HG02610 (cell line): ENCODE measurements at regions not wholly inside any gene's neighbourhood (a gene's known extent, or its start where the extent isn't known, plus 50 kb on each side); places are given as distances from the start of the nearest gene placed in this dataset.
"Not testable (repeated sequence)": the region's sequence is repeated elsewhere in the genome, so short reads cannot be mapped to it uniquely, and the experiment has no call there.

Source experiments
- ATAC-seq: cut with Tn5 transposase; IDR thresholded peaks from one replicate; pipeline ENCODE4 v1.9.1; 2021; ENCODE audit warnings: mild to moderate bottlenecking, moderate library complexity; ENCODE audit not compliant: unreplicated experiment

DNA sequence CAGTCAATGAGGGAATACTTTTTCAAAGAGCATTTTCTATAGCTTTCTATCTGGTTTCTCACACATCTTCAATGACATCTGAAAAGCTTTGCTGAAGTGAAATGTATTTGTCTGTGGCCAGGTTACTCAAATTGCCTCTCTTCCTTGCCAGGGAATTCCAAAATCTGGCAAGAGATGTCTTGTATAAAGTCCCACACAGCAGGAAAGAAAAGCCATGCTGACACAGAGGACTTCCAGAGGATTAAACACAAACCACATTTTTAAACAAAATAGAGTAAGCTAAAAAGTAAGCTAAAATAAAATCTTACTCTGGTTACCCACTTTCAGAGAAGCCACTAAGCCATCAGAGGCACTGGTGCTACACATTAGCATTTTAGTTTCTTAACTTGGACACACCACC, 93.1 kb upstream of the BCAR3 start:
- ATAC-seq: no peak

DNA sequence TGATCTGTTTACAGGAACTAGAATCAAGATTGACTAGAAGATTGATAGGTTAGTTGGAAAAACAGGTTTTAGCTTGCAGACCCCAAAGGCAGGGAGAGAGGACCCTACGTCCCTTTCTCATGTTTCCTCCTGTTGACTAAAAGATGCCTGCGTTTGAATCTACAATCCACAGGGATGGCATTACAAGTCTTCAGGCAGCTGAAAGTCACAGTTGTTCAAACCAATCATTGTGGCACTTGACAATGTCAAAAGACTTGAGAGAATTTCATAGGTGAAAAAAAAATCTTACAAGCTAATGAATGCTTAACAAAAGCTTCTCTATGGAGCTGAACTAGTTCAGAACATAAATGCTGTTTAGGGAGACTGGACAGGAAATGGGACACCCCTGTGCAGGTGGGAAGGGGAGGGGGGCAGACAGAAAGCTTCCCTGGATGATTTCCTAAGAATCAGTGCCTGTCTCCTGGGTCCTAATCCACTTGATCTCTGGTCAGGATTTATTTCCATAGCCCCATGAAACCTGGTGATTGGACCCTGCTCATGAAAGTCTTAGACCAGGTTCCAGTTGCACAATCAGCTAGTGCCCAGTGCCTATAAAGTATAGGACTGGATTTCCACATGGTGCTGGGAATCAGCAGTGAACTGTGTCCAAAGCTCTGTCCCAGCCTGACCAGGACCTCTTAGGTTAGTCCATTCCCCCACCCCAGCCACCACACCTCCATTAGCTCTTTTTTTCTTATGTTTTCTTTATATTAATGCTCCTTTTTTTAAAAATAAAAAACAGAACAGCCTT, 91.6 kb upstream of the BCAR3 start:
- no peak for ATAC-seq

DNA sequence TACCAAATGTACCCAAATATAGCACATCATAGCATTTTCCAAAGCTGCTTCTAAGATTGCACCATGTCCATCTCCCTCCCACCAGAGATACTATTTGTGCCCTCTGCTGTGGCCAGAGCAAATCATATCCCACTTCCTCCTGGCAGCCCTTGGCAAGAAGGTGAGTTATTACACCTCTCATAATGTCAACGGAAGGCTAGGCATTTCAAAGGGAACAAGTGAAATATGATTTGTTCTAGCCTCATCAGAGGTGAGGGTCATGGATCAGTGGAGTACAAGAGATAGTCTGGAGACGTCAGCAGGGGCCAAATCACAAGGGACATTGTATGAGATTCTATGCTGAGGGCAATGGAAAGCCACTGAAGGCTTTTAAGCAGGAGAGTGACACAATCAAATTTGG, 90.2 kb upstream of the BCAR3 start:
- no peak for ATAC-seq

DNA sequence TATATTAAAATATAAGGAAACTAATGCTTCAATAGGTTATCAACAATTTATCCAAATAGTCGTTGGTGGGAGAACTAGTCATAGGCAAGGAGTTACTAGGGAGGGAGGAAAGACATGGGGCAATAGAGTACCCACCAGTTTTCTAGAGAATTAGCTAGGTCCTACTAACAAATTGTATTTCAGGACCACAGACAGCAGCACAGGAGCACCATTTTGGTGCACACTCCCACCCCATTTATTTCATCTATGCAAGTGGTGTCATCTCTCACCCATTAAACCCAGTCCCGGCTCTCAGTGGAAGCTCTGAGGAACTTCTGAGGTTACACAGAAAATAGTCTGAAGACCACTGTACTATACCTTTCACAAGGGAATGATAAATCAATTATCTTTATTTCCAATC, 89.0 kb upstream of the BCAR3 start:
- no peak for ATAC-seq

DNA sequence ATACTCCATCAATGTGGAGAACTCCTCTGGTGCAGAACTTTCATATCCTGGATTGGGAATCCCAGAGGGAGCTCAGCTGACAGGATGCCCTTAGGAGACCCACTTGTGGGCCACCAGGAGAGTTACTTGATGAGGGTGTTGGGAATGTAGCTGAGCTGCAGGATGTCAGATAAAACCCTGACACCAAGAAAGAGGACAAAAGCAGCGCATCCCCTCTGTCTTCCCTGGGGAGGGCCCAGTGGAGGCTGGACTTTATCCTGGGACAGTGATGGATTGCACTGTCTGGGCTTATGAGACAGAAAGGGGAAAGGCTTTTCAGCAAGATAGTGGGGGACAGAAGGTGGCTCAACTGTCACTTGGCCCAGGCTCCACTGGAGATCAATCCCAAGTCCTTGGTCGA, 88.1 kb upstream of the BCAR3 start:
- ATAC-seq: no peak

DNA sequence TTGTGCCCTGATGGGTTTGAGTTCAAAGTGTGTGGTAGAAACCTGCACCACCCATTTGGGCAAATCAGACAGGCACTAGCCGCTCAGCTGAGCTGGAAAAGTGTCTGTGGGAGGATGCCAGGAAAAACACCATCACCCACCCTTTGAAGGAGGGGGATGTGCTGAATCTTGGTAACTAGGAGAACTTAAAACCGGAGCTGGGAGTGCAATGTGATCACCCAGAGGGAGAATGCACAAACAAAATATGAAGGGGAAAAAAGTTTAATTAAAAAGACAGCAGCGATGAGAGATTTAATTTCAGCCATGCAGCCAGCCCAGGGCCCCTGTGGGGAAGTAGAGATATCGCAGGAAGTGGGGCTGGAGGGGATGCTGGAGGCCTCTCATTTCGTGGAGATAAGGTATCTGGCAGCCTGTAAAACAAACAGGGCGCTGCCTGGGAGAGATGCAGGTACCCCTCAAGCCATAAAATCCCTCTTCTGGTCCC, 86.8 kb upstream of the BCAR3 start:
- ATAC-seq: no peak

DNA sequence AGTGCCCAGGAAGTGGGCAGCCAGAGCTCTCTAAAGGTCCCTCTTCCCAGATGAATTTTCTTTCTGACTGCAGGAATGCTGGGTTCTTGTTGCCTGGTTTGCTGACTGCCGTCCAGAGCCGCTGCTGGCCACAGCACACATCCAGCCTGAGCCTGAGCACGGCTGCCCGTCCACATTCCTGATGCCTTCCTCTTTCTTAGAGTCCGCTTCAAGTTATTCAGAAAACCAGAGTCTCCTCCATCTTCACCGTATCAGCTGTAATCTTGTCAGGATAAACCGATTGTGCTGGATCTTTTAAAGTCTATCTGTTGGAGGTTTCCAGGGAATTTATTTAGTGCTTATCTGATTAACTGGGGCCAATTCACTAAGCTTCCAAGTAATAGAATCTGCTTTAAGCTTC, 84.8 kb upstream of the BCAR3 start:
- no peak for ATAC-seq

DNA sequence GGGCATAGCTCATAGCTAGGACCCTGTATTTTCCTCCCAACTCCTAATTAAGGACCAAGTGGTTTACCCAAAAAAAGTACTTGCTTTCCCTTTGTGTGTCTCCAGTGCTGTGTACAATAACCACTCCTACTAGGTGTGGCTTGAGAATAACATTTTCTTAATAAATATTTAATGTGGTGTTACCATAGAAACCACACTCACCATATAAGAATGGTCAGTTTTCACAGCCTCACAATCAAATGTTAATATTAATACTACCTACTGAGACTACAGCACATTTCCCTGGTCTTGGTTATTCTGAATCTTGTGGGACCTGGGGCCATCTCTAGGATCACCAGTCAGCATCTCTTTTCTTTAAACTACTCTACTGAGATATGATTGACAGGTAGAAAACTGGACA, 83.5 kb upstream of the BCAR3 start:
- no peak for ATAC-seq

DNA sequence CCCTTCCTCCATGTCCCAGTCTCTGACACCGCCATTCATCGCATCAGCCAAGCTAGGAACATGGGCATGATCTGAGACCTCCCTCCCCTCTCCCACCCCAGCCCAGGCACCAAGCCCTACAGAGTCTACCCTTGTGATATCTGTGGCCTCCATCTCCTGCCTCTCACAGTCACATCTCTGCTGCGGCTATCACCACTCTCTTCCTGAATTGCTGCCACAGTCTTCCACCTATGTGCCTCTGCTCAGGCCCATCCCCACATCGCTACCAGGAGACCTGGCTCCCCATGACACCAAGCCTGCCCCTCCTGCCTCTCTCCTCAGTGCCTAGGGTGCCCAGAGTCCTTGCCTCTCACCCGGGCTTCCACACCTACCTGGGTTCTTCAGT, 82.7 kb upstream of the BCAR3 start:
- no peak for ATAC-seq

DNA sequence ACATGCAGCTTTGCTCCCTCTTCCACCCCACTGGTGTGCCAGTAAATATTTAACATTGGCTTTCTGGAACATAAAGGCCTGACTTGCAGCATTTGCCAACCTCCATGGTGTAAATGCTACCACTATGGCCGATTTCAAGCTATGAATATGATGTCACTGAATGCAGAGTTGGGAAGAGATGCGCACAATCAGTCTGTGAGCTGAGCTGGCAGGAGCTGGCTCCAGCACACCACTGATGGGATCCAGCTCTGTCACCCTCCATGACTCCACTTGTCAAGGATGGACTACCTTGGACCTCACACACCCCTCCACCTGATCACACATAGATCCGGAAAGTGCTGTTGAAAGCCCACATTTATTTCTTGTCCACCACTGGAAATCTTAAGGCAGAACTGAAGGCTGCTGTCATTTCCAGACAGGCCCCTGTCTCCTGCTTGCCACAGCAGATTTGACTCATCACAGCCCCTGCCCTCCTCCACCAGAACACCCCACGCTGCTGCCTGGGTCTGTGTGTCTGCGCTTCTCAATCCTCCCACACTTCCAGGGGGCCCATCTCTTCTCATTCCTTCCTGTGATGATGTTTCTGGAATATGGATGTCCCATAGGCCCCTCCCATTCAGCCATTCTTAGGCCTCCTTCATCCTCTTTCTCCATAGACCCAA, 82.2 kb upstream of the BCAR3 start:
- no peak for ATAC-seq

DNA sequence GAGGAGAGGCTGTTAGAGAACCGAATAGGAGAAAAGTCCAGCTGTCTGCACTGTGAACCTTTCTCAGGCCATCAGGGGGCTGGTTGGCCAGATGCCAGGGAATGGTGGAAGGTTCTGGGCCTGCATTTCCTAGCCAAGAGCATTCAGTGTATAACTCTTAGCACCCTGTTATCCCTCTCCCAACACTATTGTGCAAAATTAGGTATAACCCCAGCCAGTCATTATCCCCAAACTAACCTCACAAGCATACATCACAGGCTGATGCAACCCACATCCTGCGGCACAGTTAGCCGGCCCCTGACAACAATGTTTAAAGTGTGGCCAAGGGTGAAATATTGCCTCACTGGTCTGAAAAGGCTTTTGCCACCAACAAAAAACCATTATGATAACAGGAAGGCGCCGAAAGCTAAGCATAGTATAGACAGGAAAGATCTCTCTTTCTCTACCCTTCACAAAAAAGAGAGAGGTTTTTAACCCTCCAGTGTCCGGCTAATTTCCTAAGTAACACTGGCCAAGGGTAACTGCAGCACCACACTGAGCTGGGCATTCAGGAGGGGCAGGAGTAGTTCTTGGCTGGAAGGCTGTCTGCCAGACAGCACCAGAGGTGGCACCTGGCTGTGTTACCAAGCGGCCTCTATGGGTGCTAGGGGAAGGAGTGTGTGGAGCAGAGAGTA, 77.3 kb upstream of the BCAR3 start:
- ATAC-seq: no peak

DNA sequence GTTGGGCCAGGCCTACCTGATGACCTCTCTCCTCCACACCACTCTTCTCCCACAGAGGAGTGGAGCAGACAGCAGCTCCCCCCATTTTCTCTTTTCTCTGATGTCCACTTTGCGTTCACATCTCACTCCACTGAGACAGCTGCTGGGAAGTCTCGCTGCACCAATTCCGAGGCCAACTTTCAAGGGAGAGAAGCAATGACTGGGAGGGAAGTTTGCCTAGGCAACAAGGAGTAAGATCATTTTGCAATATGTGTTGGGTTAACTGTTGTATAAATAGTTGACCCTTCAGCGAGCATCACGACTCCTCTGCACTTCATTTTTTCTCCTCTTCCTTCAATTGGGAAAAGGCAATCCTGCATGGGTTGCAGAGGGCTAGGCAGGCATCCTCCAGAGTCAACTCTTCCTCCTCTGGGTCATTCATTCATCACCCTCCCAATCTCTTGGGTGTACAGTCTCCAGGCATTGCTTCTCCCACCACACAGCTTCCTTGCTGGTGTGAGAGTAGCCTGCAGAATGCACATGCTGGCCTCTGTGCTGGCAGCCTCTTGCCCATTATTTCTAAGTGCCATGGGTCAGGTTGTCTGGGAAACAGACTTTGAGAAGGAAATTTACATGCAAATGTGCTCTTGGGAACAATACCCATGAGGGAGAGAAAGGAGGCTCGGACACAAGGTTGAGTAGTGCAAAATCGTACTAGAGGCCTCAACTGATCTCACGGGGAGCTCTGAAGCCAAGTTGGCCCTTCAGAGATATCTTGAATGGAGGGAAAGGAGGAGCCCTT, 75.8 kb upstream of the BCAR3 start:
- no peak for ATAC-seq

DNA sequence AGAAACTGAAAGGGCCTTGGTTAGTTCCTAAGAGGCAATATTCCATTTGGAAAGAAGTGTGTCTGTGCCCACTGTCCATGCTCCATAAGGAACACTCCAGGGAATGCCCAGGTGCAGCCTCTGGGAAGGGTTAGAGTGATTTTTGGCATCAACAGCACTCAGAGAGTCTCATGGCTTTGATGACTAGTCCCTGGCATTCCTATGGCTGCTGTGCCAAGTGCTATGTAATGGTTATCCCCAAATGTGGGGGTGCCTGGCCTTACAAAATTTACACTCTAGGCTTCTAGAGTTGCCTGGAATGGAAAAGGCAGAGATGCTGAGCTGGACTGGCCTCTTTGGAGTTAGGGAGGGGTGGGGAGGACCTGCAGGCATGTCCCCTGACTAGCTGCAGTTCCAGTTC, 75.0 kb upstream of the BCAR3 start:
- ATAC-seq: no peak

DNA sequence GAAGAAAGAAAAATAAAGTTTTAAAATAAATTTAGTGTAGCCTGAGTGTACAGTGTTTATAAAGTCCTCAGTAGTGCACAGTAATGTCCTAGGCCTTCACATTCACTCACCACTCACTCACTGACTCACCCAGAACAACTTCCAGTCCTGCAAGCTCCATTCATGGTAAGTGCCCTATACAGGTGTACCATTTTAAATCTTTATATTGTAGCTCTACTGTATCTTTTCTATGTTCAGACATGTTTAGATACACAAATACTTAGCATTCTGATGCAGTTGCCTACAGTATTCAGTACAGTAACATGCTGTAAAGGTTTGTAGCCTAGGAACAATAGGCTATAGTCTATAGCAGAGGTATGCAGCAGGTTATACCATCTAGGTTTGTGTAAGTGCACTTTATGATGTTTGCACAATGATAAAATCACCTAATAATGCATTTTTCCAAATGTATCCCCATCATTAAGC, 73.6 kb upstream of the BCAR3 start:
- not testable (repeated sequence) for ATAC-seq

DNA sequence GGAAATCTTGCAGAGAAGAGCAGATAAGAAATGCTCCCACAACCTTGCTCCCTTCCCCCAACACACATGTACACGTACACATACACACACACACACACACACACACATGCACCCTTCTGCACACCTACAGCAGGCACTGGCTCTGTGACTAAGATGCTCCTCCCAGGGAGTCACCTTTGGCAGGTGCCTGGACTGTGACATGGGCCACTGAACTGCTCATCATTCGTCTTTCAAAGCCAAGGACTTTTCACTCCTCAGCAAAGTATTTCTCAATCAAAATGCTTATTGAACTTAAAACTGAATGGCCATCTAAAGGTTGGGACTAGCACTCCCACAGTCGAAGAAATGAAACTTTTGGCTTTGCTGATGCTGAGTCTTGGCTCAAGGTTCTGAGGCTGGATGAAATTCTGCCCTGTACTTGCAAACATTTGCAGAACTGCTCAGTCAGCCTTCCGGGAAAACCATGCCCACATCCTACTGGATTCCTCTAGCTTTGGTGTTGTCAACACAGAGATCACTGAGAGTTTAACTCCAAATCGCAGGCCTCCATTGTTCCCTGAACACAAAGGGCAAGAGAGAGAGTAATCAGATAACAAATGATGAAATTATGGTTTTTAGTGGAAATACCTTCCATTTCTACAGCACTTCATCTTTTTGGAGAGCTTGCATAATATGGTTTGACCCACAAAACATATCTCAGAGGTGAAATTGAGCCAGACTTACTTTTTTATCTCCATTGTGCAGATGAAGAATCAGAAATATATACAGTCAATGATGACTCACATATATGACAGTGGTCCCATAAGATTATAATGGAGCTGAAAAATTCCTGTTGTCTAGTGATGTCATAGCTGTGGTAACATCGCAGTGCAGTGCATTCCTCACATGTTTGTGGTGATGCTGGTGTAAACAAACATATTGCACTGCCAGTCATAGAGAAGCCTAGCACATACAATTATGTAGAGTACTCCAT, 72.4 kb upstream of the BCAR3 start:
- no peak for ATAC-seq

DNA sequence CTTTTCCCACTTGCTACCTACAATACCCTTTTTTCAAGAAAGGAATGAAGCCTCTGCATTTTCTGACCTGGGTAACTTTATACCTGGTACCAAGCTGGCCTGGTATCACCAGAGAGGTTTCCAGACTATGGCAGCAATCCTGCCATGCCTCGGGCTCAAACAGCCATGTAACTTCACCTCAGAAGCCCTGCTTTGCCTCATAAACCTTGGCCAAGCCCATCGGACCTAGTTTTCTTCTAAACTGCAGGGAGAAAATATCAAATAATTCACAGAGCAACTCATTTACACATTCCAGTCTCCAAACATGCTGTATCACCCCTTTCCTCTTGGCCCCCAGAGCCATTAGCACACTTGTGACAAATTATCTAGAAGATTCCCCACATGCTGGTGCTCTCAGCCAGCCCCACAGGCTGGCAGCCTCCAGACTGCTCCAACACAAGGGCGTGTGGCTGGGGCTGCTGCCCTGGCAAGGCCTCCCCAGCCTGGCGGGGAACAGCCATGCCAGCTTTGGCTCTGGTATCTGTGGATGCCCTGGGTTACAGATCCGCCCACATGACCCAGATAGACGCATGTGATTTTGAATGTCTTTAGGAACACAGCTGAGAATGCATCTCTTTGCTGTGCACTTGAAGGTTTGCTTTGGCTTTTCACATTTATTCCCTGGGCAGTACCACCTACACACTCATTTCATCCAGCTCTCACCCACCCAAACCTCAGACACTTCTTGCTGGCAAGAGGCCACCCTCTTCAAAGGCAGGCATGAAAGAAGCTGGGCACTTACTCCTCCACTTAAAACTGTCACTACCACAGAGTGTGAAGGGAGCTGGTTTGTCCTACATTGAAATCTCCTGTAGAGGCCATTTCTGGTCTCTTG, 70.0 kb upstream of the BCAR3 start:
- ATAC-seq: no peak

DNA sequence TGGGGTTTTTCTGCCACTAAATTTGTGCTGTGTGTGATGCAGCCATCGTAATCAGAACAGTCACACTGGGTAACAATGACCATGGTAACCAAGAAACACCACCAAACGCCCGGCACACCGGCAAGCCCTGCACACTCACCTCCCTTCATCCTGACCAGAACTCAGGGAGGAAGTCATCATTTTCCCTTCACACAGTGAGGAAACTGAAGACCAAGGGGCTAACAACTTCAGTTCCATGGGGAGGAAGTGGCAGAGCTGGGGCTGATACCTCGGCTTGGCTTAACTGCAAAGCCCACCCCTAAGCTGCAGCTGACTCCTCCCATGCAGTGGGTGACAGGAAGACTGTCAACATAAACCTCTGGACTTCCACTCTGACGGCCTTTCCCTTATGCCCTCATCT, 69.3 kb upstream of the BCAR3 start:
- ATAC-seq: peak; percentile 56

DNA sequence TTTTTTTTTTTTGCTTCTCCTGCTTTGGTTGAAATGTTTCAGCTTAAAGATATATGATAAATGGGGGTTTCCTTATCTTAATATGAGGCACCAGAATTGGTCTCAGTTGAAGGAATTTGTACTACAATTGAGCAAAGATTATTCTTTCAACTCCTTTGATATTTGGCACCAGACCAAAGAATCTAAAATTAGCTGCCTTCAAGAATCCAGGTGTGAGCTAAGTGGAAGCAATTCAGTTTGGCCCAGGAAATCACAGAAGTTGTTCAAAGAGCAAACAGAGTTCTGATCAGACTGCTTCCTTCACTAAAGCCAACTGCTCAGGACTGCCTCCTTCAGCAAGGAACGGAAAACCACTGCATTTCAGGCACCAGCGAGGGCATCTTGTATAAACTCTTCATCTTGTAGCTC, 68.3 kb upstream of the BCAR3 start:
- peak; percentile 32 for ATAC-seq

DNA sequence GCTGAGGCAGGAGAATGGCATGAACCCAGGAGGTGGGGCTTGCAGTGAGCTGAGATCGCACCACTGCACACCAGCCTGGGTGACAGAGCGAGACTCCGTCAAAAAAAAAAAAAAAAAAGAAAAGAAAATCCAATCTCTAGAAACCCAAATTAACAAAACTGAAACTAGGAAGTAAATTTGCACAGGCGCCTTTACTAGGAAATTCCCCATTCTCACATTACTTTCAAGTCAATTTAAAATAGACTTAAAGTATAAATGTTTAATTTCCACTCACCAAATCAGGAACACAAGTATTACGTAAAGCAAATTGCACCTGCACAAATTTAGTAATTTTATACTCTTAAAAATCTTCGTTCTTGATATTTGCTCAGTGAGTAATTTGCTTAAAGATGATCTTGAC, 67.8 kb upstream of the BCAR3 start:
- ATAC-seq: peak; percentile 14
